Myocyte (in vitro differentiated cells): ENCODE measurements at regions not wholly inside any gene's neighbourhood (a gene's known extent, or its start where the extent isn't known, plus 50 kb on each side); places are given as distances from the start of the nearest gene placed in this dataset.
"Not testable (repeated sequence)": the region's sequence is repeated elsewhere in the genome, so short reads cannot be mapped to it uniquely, and the experiment has no call there.

Experiments used
- DNase-seq: peaks from one replicate; pipeline ENCODE4 v3.0.0-alpha.2; 2012; ENCODE audit warnings: low read depth

- peak; percentile 54 for DNase-seq
Measured at GRCh38 chr10:109282510-109282909, 640.8 kb downstream of the XPNPEP1 start.

DNA sequence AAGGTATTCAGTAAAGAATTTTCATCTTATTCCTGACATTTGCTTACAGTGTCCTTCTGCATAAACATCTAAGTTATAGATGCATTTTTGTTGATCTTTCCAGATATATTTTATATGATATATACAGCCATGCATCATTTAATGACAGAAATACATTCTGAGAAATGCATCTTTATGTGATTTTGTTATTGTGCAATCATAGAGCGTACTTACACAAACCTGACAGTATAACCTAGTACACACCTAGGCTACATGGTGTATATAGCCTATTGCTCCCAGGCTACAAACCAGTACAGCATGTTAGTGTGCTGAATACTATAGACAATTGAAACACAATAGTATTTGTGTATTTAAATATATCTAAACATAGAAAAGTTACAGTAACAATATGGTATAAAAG is 642.0 kb downstream of the XPNPEP1 start:
- DNase-seq, result no peak

DNA sequence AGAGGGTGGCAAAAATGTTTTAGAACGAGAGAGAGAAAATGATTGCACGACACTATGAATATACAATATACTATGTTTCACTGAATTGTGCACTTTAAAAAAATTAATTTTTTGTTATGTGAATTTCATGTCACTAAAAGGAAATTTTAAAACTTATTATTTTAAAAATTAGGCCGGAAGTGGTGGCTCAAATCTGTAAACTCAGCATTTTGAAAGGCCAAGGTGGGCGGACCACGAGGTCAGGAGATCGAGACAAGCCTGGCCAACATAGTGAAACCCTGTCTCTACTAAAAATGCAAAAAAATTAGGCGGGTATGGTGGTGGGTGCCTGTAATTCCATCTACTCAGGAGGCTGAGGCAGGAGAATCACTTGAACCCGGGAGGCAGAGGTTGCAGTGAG is 642.5 kb downstream of the XPNPEP1 start:
- no peak for DNase-seq

DNA sequence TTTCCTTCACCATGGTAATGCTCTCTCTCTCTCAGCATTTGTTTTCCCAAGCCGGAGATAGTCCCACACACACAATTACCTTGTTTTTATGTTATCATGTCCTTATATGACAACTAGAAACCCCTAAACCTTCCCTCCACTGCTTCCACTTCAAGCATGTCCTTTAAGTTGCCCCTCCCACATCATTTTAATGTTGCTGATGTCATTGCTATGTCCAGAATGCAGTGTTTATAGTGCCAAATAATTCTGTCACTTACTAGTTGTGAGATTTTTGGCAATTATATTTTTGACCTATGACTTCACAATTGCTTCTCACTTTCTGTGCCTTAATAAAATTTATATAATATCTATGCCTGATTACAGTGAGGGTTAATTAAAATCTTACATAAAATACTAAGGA is 645.9 kb downstream of the XPNPEP1 start:
- DNase-seq, result no peak

DNA sequence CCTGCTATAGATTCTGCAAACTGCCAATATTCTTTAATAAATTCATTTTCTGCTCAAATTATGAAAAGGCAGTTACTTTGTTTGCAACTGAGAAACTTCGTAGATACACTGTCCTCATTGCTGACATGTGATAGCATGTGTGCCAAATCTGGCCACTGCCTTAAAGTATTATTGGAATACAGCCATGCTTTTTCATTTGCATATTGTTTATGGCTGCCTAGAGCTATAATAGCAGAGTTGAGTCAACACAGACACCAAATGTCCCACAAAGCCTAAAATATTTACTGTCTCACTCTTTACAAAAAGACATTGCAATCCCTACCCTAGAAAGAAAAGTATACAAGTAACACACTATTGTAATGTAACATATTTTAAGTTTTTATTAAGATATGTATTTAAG is 647.4 kb downstream of the XPNPEP1 start:
- DNase-seq, result peak; percentile 45

GRCh38 chr10:109274681-109275080 is 648.6 kb downstream of the XPNPEP1 start:
- DNase-seq, result no peak

DNA sequence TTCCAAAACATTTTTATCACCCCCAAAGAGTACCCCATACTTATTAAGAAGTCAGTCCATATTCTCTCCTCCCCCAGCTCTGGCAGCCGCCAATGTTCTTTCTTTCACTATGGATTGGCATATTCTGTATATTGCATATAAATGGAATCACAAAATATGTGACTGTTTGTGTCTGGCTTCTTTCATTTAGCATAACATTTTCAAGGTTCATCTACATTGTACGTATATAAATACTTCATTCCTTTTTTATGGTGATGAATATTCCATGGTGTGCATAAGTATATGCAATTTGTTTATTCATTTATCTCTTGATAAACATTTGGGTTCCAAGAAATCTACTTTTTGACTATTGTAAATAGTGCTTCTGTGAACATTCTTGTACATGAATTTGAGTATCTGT is 653.1 kb downstream of the XPNPEP1 start:
- DNase-seq, result no peak

- no peak for DNase-seq
Measured at GRCh38 chr10:109264004-109264403, 659.3 kb downstream of the XPNPEP1 start.

- DNase-seq, result no peak
Measured at GRCh38 chr10:109261231-109261630, 662.1 kb downstream of the XPNPEP1 start.

DNA sequence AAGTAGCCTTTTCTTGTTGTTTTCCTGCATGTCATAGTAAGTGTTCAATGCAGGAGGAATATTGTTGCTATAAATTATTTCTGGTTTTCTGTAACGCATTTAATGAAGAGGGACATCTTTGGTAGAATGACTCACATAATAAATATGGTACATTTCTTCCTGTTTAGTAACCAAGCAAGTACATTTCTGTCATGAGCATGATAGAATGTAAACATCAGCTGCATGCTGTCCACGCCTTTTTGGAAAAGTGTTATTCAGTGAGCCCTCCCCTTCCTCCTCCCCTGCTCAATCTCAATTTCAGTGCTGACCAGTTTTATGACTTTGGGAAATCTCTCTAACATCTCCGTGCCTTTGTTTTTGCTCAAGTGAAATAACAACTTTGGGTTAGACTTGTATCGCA is 664.0 kb downstream of the XPNPEP1 start:
- DNase-seq, result no peak

GRCh38 chr10:109253306-109253705 is 670.0 kb downstream of the XPNPEP1 start:
- peak; percentile 66 for DNase-seq

DNA sequence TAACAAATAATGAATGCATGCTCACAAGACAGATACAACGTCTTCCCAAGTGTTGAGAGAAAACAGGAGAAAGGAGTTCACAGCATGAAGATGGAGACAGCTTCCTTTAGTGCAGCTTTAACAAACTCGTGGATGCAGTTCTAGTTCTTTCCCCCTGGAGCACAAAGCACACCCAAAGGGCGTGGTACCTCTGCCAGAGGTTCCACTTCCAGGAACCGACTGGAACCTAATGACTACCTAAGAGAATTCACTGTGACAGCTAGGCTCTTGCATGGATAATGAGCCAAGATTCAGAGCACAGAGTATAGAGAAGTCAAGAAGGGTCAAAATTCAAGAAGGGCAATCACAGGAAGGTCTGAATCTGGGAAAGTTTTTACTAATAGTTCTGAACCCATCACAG is 673.2 kb downstream of the XPNPEP1 start:
- no peak for DNase-seq

GRCh38 chr10:109247814-109248213 is 675.5 kb downstream of the XPNPEP1 start:
- DNase-seq, result no peak

DNA sequence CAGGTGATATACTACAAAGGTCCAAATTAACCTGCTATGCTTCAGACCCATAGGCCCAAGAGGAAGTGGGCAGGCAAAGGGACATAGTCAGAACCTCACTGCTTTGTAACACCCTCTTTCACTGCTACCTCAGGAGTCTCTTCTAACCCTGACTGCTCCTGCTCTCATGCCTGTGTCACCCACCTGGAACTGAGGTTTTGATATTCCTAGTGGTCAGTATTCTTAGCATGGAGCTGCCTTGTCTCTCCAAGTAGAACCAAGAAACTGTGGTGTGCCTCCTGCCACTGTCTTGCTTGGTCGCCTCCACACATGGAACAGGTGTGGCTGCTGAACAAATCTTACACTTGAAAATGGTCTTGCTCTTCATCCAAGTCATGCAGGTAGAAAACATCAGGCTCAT is 677.5 kb downstream of the XPNPEP1 start:
- no peak for DNase-seq

GRCh38 chr10:109239371-109239770 is 683.9 kb downstream of the XPNPEP1 start:
- DNase-seq, result no peak

DNA sequence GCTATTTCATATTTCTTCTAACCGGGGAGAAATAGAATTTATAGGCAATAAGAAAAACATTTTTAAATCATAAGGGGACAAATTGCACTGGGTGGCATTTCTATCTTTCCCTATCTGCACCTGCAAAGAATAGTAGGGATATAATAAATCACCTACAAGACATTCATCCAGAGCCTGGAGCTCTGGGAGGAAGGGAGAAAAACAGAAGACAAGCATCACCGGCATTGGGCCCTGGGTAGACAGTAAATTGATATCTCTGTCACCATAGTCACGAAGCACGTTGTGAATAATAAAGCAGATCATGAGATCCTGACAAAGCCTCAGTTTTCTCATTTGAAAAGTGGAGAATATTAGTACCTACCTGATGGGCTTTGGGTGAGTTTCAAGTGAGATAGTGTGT is 685.6 kb downstream of the XPNPEP1 start:
- DNase-seq, result no peak

GRCh38 chr10:109237050-109237449 is 686.3 kb downstream of the XPNPEP1 start:
- no peak for DNase-seq

DNA sequence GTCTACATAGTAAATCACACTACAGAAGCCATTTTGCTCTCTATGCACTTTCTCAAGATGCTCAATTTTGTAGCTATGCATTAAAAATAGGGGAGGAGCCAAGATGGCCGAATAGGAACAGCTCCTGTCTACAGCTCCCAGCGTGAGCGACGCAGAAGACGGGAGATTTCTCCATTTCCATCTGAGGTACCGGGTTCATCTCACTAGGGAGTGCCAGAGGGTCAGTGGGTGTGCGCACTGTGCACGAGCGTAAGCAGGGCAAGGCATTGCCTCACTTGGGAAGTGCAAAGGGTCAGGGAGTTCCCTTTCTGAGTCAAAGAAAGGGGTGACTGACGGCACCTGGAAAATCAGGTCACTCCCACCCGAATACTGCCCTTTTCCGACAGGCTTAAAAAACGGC is 699.8 kb downstream of the XPNPEP1 start:
- not testable (repeated sequence) for DNase-seq

- no peak for DNase-seq
Measured at GRCh38 chr10:109219935-109220605, 703.2 kb downstream of the XPNPEP1 start.

GRCh38 chr10:109218207-109218606 is 705.1 kb downstream of the XPNPEP1 start:
- DNase-seq, result no peak

GRCh38 chr10:109215291-109216075 is 707.8 kb downstream of the XPNPEP1 start:
- DNase-seq, result no peak

- not testable (repeated sequence) for DNase-seq
Measured at GRCh38 chr10:109214891-109215290, 708.4 kb downstream of the XPNPEP1 start.

- no peak for DNase-seq
Measured at GRCh38 chr10:109207361-109207760, 716.0 kb downstream of the XPNPEP1 start.
